Panc1 (cell line): ENCODE measurements at regions not wholly inside any gene's neighbourhood (a gene's known extent, or its start where the extent isn't known, plus 50 kb on each side); places are given as distances from the start of the nearest gene placed in this dataset.

Experiments used
- ATAC-seq: fragments of 200-7000 bp; cut with Tn5 transposase; 2 replicates; pipeline ENCODE4 v1.9.1; 2020; ENCODE audit warnings: mild to moderate bottlenecking, moderate library complexity
- BruUV-seq: library from RNA; stranded (reverse); fragments of 400-500 nt; replicated peaks from 2 replicates; lab custom pipeline; 2021; lab: Mats Ljungman, UMichigan
- CTCF ChIA-PET: fragments of 300-600 bp; sonication (Branson Sonifier 250); formaldehyde crosslinking; loops from one replicate; lab custom pipeline; 2022; ENCODE audit warnings: antibody characterized with exemption; lab: Charles Lee
- POLR2A ChIA-PET: fragments of 300-600 bp; sonication (Branson Sonifier 250); formaldehyde crosslinking; loops from one replicate; lab custom pipeline; 2022; ENCODE audit warnings: antibody characterized with exemption; lab: Charles Lee
- DNase-seq: peaks from one replicate; pipeline ENCODE4 v3.0.0-alpha.2; 2010; ENCODE audit warnings: low read depth, low spot score
- H3K27ac ChIP-seq: 2 replicates; pipeline ENCODE4 v1.5.1; 2011; ENCODE audit warnings: mild to moderate bottlenecking, low read length, inconsistent platforms
- H3K27me3 ChIP-seq: fragments of 200-500 bp; sonication (Bioruptor generic); 2 replicates; pipeline ENCODE4 v1.6.0; 2014; ENCODE audit warnings: low read length, inconsistent platforms; ENCODE audit not compliant: control insufficient read depth, insufficient read depth
- H3K36me3 ChIP-seq: fragments of 200-500 bp; sonication (Bioruptor generic); 2 replicates; pipeline ENCODE4 v1.5.1; 2014; ENCODE audit warnings: inconsistent platforms, mild to moderate bottlenecking, low read length, moderate library complexity; ENCODE audit not compliant: control insufficient read depth, insufficient read depth
- H3K4me1 ChIP-seq: 2 replicates; pipeline ENCODE4 v1.5.1; 2011; ENCODE audit warnings: inconsistent platforms, mild to moderate bottlenecking, low read length, moderate library complexity; ENCODE audit not compliant: control insufficient read depth, insufficient read depth
- H3K4me3 ChIP-seq, 2 experiments: 2 replicates each; pipeline ENCODE4 v1.5.1; 2011 to 2012; ENCODE audit warnings: low read depth in 2 of 2, low read length in 2 of 2, mild to moderate bottlenecking in 2 of 2, inconsistent platforms in 1 of 2, moderate library complexity in 1 of 2
- H3K9me3 ChIP-seq: fragments of 200-500 bp; sonication (Bioruptor generic); 2 replicates; pipeline ENCODE4 v1.5.1; 2014; ENCODE audit warnings: low read depth, mild to moderate bottlenecking, inconsistent platforms, low read length, moderate library complexity; ENCODE audit not compliant: control insufficient read depth, insufficient read depth
- CTCF ChIP-seq: fragments of 450-650 bp; IDR thresholded peaks from 2 replicates; pipeline ENCODE4 v1.5.1; 2017; ENCODE audit warnings: mild to moderate bottlenecking
- POLR2AphosphoS5 ChIP-seq: IDR thresholded peaks from 2 replicates; pipeline ENCODE4 v1.6.1; 2012; ENCODE audit warnings: mild to moderate bottlenecking, low read depth, low read length, moderate library complexity
- REST ChIP-seq, 2 experiments: IDR thresholded peaks; 2 replicates each; pipeline ENCODE4 v1.6.1; 2011 to 2012; ENCODE audit warnings: low read depth in 2 of 2, control low read depth in 1 of 2, low read length in 1 of 2, mild to moderate bottlenecking in 1 of 2, moderate library complexity in 1 of 2; ENCODE audit not compliant: insufficient read depth in 1 of 2
- SIN3A ChIP-seq: IDR thresholded peaks from 2 replicates; pipeline ENCODE4 v1.6.1; 2012; ENCODE audit warnings: low read depth, mild to moderate bottlenecking, low read length, moderate library complexity, borderline replicate concordance; ENCODE audit not compliant: insufficient read depth
- TCF7L2 ChIP-seq: IDR thresholded peaks from 2 replicates; pipeline ENCODE4 v1.6.1; 2011; ENCODE audit warnings: mild to moderate bottlenecking, low read depth, low read length, inconsistent platforms
- in situ Hi-C: cut with HindIII; loops from 2 replicates; pipeline ENCODE4 v1.10.0; 2016; ENCODE audit warnings: low sequenced_read_pairs, low pct_unique_long_range_greater_than_20kb
- intact Hi-C: fragments of 100-400 bp; cut with micrococcal nuclease; formaldehyde crosslinking; loops from one replicate; pipeline ENCODE4 v1.10.0; 2022; ENCODE audit not compliant: unreplicated experiment

- in situ Hi-C loops: no loop called here
- DNase-seq (no peak), ATAC-seq (no peak)
- peaks cover 2% of the 10 kb centered on the region for H3K4me1 ChIP-seq
- POLR2A ChIA-PET: no interaction called here
- no peak overlapping the region for H3K27ac ChIP-seq
- no peaks in the 10 kb centered on the region for H3K9me3 ChIP-seq
- no peaks in the 10 kb centered on the region for H3K27me3 ChIP-seq
- intact Hi-C loops: no loop called here
- no peak overlapping the region for H3K4me3 ChIP-seq
- no peaks in the 10 kb centered on the region for H3K36me3 ChIP-seq
- TF ChIP-seq TCF7L2: no peak
- TF ChIP-seq SIN3A: no peak
- no peak for TF ChIP-seq CTCF
- no peak for TF ChIP-seq POLR2AphosphoS5
- TF ChIP-seq REST (IDR thresholded peaks at IDR 0.05; ENCODE audit: insufficient read depth in 1 of 2, low read depth in 2 of 2, low read length in 1 of 2): no peak
- no TSS peak for BruUV-seq
- CTCF ChIA-PET: no interaction called here
Observed at GRCh38 chr5:56410696-56411095, 177.6 kb upstream of the ANKRD55 start.

DNA sequence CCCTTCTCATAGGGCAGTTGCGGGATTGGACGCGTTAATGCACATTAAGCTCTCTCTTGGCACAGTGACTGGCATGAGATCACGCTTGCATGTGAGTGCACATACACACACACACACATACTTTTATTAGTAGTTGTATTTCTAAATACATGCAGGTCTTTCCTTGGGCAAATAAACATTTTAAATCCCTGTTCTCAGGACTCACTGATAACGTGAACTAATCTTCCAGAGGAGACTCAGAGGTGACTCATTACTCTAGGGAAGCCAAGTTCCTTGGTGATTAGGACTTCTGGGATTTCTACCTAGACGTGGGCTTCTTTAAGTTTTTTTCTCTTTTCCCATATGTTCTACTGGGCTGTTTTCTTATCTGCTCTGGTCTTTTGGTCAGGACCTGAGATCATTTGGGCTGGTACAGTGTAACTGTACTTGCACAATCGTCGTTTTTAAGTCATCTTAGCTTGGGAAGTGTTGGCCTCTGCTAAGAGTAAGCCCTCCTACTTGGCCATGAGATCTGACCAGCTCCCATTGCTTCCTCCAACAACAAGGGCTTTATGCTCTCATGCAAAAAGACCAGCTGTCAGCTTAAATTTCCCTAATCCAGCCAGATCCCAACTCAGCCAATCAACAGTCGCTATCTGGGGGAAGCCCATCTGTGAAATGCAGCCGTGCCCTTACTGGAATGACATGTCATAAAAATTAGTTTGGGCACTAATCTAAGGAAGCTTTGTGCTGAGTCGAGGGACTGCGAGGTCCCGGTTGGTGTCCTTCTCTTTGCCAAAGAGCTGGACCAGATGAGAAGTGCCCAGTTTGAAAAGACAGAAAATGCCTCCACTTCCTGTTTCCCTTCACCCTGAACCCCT, 176.4 kb upstream of the ANKRD55 start:
- in situ Hi-C loops: no loop called here
- DNase-seq (no peak), ATAC-seq (no peak)
- no peak for TF ChIP-seq TCF7L2
- TF ChIP-seq REST (IDR thresholded peaks at IDR 0.05; ENCODE audit: insufficient read depth in 1 of 2, low read depth in 2 of 2, low read length in 1 of 2): no peak
- no peak for TF ChIP-seq CTCF
- TF ChIP-seq POLR2AphosphoS5: no peak
- no peak for TF ChIP-seq SIN3A
- Histone ChIP-seq H3K36me3 (no peaks in the 10 kb centered on the region), H3K4me3 (no peak overlapping the region), H3K9me3 (no peaks in the 10 kb centered on the region), H3K4me1 (no peaks in the 10 kb centered on the region; the same call in 1 of the 2 replicates), H3K27me3 (no peaks in the 10 kb centered on the region), H3K27ac (no peak overlapping the region)
- ChIA-PET POLR2A (no interaction called here), CTCF (interaction anchor here (0.9 kb wide), 1 partner anchor 79 kb away, joined by 5 read pairs; no protein-coding TSS in a partner anchor)
- BruUV-seq: no TSS peak
- intact Hi-C loops: no loop called here
